HepG2 (cell line): ENCODE measurements at regions not wholly inside any gene's neighbourhood (a gene's known extent, or its start where the extent isn't known, plus 50 kb on each side); places are given as distances from the start of the nearest gene placed in this dataset.
"Not testable (repeated sequence)": the region's sequence is repeated elsewhere in the genome, so short reads cannot be mapped to it uniquely, and the experiment has no call there.

Source experiments
- ATAC-seq: fragments of 200-7000 bp; cut with Tn5 transposase; 3 replicates; pipeline ENCODE4 v1.9.1; 2020; ENCODE audit warnings: mild to moderate bottlenecking, moderate library complexity
- BruUV-seq: library from RNA; stranded (reverse); fragments of 400-500 nt; replicated peaks from 2 replicates; lab custom pipeline; 2021; lab: Mats Ljungman, UMichigan
- CTCF ChIA-PET: fragments of 300-600 bp; formaldehyde crosslinking; extraction: SDS; loops from one replicate; lab custom pipeline; 2021; ENCODE audit warnings: low total read pairs, inconsistent platforms, low intra/inter-chr PET ratio; lab: Yijun Ruan, JAX
- POLR2A ChIA-PET: fragments of 350-600 bp; sonication (Branson Sonifier 250); formaldehyde crosslinking; loops from one replicate; lab custom pipeline; 2020; ENCODE audit warnings: antibody characterized with exemption, inconsistent platforms; lab: Yijun Ruan, JAX
- DNase-seq: peaks from one replicate; pipeline ENCODE4 v3.0.0-alpha.2; 2015; ENCODE audit warnings: low spot score
- FAIRE-seq: peaks from 3 replicates; lab custom pipeline; 2011; peaks lifted over from hg19 to GRCh38; lab: Jason Lieb, UNC
- H2AFZ ChIP-seq: one replicate; pipeline ENCODE4 v1.6.1; 2011; ENCODE audit warnings: low read length, inconsistent platforms
- H3K27ac ChIP-seq: fragments of 300-600 bp; 3 replicates; pipeline ENCODE4 v1.8.0; 2011; ENCODE audit warnings: mixed run types, mild to moderate bottlenecking, mixed read lengths, low read length, inconsistent platforms; ENCODE audit not compliant: insufficient read depth; ENCODE audit errors: extremely low read length
- H3K27me3 ChIP-seq, 2 experiments: fragments of 200-600 bp in 1 of 2; 2 replicates in 1 of 2; 3 replicates in 1 of 2; pipeline versions ENCODE4 v1.6.0 to v1.8.0; 2011; ENCODE audit warnings: low read length in 2 of 2, mild to moderate bottlenecking in 2 of 2, moderate library complexity in 2 of 2, inconsistent platforms in 1 of 2; ENCODE audit not compliant: insufficient read depth in 2 of 2, control insufficient read depth in 1 of 2
- H3K36me3 ChIP-seq, 2 experiments: fragments of 200-600 bp in 1 of 2; replicated peaks in 1 of 2; 2 replicates in 1 of 2; 3 replicates in 1 of 2; pipeline versions ENCODE4 v1.5.1 to v1.8.0; 2011; ENCODE audit warnings: low read length in 2 of 2, inconsistent platforms in 1 of 2; ENCODE audit not compliant: insufficient read depth in 2 of 2, control insufficient read depth in 1 of 2
- H3K4me1 ChIP-seq: 2 replicates; pipeline ENCODE4 v1.5.1; 2012; ENCODE audit warnings: low read length, inconsistent platforms; ENCODE audit not compliant: insufficient read depth
- H3K4me2 ChIP-seq: 2 replicates; pipeline ENCODE4 v1.6.0; 2011; ENCODE audit warnings: low read depth, low read length, inconsistent platforms
- H3K4me3 ChIP-seq, 3 experiments: fragments of 200-600 bp in 1 of 3; sonication (generic), shearing (Covaris generic) in 1 of 3; replicated peaks in 1 of 3; 2 replicates each; pipeline ENCODE4 v1.5.1; 2011 to 2016; ENCODE audit warnings: low read length in 3 of 3, inconsistent platforms in 2 of 3, low read depth in 2 of 3, mild to moderate bottlenecking in 2 of 3, control low read depth in 1 of 3, mixed read lengths in 1 of 3; ENCODE audit not compliant: insufficient read depth in 1 of 3
- H3K79me2 ChIP-seq: one replicate; pipeline ENCODE4 v1.6.1; 2011; ENCODE audit warnings: low read length, inconsistent platforms; ENCODE audit not compliant: insufficient read depth
- H3K9ac ChIP-seq: 2 replicates; pipeline ENCODE4 v1.6.0; 2011; ENCODE audit warnings: mild to moderate bottlenecking, low read depth, low read length, inconsistent platforms; ENCODE audit not compliant: insufficient read depth
- H3K9me3 ChIP-seq: 2 replicates; pipeline ENCODE4 v1.5.1; 2012; ENCODE audit warnings: mild to moderate bottlenecking, low read length
- H4K20me1 ChIP-seq: 2 replicates; pipeline ENCODE4 v1.6.0; 2011; ENCODE audit warnings: inconsistent platforms, mild to moderate bottlenecking, low read length, moderate library complexity; ENCODE audit not compliant: insufficient read depth
- CENPX ChIP-seq: sonication (generic); formaldehyde crosslinking; IDR thresholded peaks from 2 replicates; pipeline ENCODE4 v1.9.0; 2021; ENCODE audit warnings: mild to moderate bottlenecking, missing genetic modification reagents, moderate library complexity
- ELF3 ChIP-seq: IDR thresholded peaks from 2 replicates; pipeline ENCODE4 v1.6.1; 2016; ENCODE audit warnings: missing genetic modification reagents, missing compliant biosample characterization
- HOXA3 ChIP-seq: sonication (generic); formaldehyde crosslinking; IDR thresholded peaks from 2 replicates; pipeline ENCODE4 v1.5.0; 2020; ENCODE audit warnings: missing genetic modification reagents
- PHF5A ChIP-seq: IDR thresholded peaks from one replicate; pipeline ENCODE4 v1.6.1; 2018; ENCODE audit warnings: low read depth, missing genetic modification reagents; ENCODE audit not compliant: unreplicated experiment
- PRPF4 ChIP-seq: fragments of 200-400 bp; formaldehyde crosslinking; IDR thresholded peaks from 2 replicates; pipeline ENCODE4 v1.6.1; 2016; ENCODE audit warnings: low read length, low read depth; ENCODE audit not compliant: poor library complexity, severe bottlenecking
- REL ChIP-seq: sonication (generic); formaldehyde crosslinking; conservative IDR thresholded peaks from 2 replicates; pipeline ENCODE4 v1.8.0; 2022; ENCODE audit warnings: mild to moderate bottlenecking, missing genetic modification reagents, moderate library complexity
- SNAPC2 ChIP-seq: sonication (generic); formaldehyde crosslinking; IDR thresholded peaks from 2 replicates; pipeline ENCODE4 v1.8.1; 2022; ENCODE audit warnings: mild to moderate bottlenecking, missing genetic modification reagents
- TAF1 ChIP-seq: sonication (generic); formaldehyde crosslinking; IDR thresholded peaks from 2 replicates; pipeline ENCODE4 v1.4.0; 2020; ENCODE audit warnings: missing genetic modification reagents
- TSC22D2 ChIP-seq: sonication (generic); formaldehyde crosslinking; IDR thresholded peaks from 2 replicates; pipeline ENCODE4 v1.5.1; 2020; ENCODE audit warnings: missing genetic modification reagents, mild to moderate bottlenecking, borderline replicate concordance
- ZNF101 ChIP-seq: sonication (generic); formaldehyde crosslinking; IDR thresholded peaks from 2 replicates; pipeline ENCODE4 v1.4.0; 2020; ENCODE audit warnings: mild to moderate bottlenecking, low read depth, missing genetic modification reagents, borderline replicate concordance
- ZNF143 ChIP-seq: sonication (generic); formaldehyde crosslinking; IDR thresholded peaks from 2 replicates; pipeline ENCODE4 v1.4.0; 2020; ENCODE audit warnings: missing genetic modification reagents
- ZNF326 ChIP-seq: sonication (generic); formaldehyde crosslinking; IDR thresholded peaks from 2 replicates; pipeline ENCODE4 v1.4.0; 2020; ENCODE audit warnings: missing genetic modification reagents, borderline replicate concordance
- ZNF446 ChIP-seq: sonication (generic); formaldehyde crosslinking; IDR thresholded peaks from 2 replicates; pipeline ENCODE4 v1.5.0; 2020; ENCODE audit warnings: mild to moderate bottlenecking, missing genetic modification reagents
- ZNF556 ChIP-seq: sonication (generic); formaldehyde crosslinking; IDR thresholded peaks from 2 replicates; pipeline ENCODE4 v1.4.0; 2020; ENCODE audit warnings: mild to moderate bottlenecking, missing genetic modification reagents, borderline replicate concordance
- ZNF615 ChIP-seq: sonication (generic); formaldehyde crosslinking; IDR thresholded peaks from 2 replicates; pipeline ENCODE4 v1.5.0; 2020; ENCODE audit warnings: mild to moderate bottlenecking, missing genetic modification reagents, borderline replicate concordance
- ZSCAN31 ChIP-seq: sonication (generic); formaldehyde crosslinking; IDR thresholded peaks from 2 replicates; pipeline ENCODE4 v1.5.0; 2020; ENCODE audit warnings: low read depth, mild to moderate bottlenecking, missing genetic modification reagents
- WGBS: methylation state at CpG from one replicate; pipeline ENCODE4 v1.1.6; 2017; ENCODE audit warnings: low lambda C conversion rate; 5-methylcytosine and 5-hydroxymethylcytosine counted together
- in situ Hi-C: cut with HindIII; loops from 2 replicates; pipeline ENCODE4 v1.10.0; 2017; ENCODE audit warnings: low pct_unique_long_range_greater_than_20kb; ENCODE audit not compliant: extremely low pct_ligation_motif_present
- intact Hi-C: fragments of 100-400 bp; cut with micrococcal nuclease; formaldehyde crosslinking; loops from one replicate; pipeline ENCODE4 v1.10.0; 2022; ENCODE audit not compliant: unreplicated experiment
- TF ChIP-seq, protein P1 (sequence below): sonication (generic); formaldehyde crosslinking; IDR thresholded peaks from 2 replicates; pipeline ENCODE4 v1.4.0; 2020; ENCODE audit warnings: missing genetic modification reagents, borderline replicate concordance
- TF ChIP-seq, protein P2 (sequence below): sonication (generic); formaldehyde crosslinking; IDR thresholded peaks from 2 replicates; pipeline ENCODE4 v1.5.0; 2020; ENCODE audit warnings: mild to moderate bottlenecking, missing genetic modification reagents

GRCh38 chr5:50905996-50906570 lies 239.6 kb downstream of the PARP8 start:
- in situ Hi-C loops (no loop called here), intact Hi-C loops (no loop called here)
- Histone ChIP-seq H3K4me1 (no peaks in the 10 kb centered on the region), H3K4me2 (no peak overlapping the region), H4K20me1 (no peaks in the 10 kb centered on the region), H3K4me3 (no peak overlapping the region), H3K36me3 (no peaks in the 10 kb centered on the region)
- POLR2A ChIA-PET: no interaction called here
- WGBS: 0% methylated on average over 2 of the region's 2 CpGs
- CTCF ChIA-PET: no interaction called here
- no peak for FAIRE-seq
- TF ChIP-seq ZNF556 (CRISPR knock-in tag): no peak
- TF ChIP-seq PHF5A: no peak
- no peak for TF ChIP-seq REL (CRISPR knock-in tag)
- no peak for TF ChIP-seq ELF3 (CRISPR knock-in tag)
- TF ChIP-seq SNAPC2: no peak
- TF ChIP-seq, protein P1, sequence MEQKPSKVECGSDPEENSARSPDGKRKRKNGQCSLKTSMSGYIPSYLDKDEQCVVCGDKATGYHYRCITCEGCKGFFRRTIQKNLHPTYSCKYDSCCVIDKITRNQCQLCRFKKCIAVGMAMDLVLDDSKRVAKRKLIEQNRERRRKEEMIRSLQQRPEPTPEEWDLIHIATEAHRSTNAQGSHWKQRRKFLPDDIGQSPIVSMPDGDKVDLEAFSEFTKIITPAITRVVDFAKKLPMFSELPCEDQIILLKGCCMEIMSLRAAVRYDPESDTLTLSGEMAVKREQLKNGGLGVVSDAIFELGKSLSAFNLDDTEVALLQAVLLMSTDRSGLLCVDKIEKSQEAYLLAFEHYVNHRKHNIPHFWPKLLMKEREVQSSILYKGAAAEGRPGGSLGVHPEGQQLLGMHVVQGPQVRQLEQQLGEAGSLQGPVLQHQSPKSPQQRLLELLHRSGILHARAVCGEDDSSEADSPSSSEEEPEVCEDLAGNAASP (CRISPR knock-in tag): no peak
- TF ChIP-seq, protein P2, sequence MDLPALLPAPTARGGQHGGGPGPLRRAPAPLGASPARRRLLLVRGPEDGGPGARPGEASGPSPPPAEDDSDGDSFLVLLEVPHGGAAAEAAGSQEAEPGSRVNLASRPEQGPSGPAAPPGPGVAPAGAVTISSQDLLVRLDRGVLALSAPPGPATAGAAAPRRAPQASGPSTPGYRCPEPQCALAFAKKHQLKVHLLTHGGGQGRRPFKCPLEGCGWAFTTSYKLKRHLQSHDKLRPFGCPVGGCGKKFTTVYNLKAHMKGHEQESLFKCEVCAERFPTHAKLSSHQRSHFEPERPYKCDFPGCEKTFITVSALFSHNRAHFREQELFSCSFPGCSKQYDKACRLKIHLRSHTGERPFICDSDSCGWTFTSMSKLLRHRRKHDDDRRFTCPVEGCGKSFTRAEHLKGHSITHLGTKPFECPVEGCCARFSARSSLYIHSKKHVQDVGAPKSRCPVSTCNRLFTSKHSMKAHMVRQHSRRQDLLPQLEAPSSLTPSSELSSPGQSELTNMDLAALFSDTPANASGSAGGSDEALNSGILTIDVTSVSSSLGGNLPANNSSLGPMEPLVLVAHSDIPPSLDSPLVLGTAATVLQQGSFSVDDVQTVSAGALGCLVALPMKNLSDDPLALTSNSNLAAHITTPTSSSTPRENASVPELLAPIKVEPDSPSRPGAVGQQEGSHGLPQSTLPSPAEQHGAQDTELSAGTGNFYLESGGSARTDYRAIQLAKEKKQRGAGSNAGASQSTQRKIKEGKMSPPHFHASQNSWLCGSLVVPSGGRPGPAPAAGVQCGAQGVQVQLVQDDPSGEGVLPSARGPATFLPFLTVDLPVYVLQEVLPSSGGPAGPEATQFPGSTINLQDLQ (CRISPR knock-in tag): no peak
- TF ChIP-seq TSC22D2 (CRISPR knock-in tag): no peak
- no peak for TF ChIP-seq ZNF615
- no peak for TF ChIP-seq CENPX (CRISPR knock-in tag)
- TF ChIP-seq ZNF446 (CRISPR knock-in tag): no peak
- TF ChIP-seq ZSCAN31 (CRISPR knock-in tag): no peak
- TF ChIP-seq ZNF101 (CRISPR knock-in tag): no peak
- no peak for TF ChIP-seq PRPF4
- no peak for TF ChIP-seq ZNF326 (CRISPR knock-in tag)
- no peak for TF ChIP-seq TAF1
- TF ChIP-seq HOXA3 (CRISPR knock-in tag): no peak
- no peak for TF ChIP-seq ZNF143 (CRISPR knock-in tag)
- TF ChIP-seq, all 625 proteins: peak for 0
- Histone ChIP-seq H3K9me3 (no peaks in the 10 kb centered on the region), H3K9ac (no peak overlapping the region), H2AFZ (no peak overlapping the region), H3K27me3 (no peaks in the 10 kb centered on the region), H3K27ac (no peak overlapping the region), H3K79me2 (no peaks in the 10 kb centered on the region)
- ATAC-seq (no peak), DNase-seq (no peak)
- no TSS peak for BruUV-seq

DNA sequence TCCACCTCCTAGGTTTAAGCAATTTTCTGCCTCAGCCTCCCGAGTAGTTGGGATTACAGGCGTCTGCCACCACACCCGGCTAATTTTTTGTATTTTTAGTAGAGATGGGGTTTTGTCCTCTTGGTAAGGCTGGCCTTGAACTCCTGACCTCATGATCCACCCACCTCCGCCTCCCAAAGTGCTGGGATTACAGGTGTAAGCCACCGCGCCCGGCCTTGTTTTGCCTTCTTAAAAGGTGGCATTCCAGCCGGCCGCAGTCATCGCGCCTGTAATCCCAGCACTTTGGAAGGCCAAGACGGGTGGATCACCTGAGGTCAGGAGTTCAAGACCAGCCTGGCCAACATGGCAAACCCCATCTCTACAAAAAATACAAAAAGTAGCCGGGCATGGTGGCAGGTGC lies 253.7 kb downstream of the PARP8 start:
- BruUV-seq, CTCF ChIA-PET, H2AFZ ChIP-seq, ATAC-seq, intact Hi-C loops, H3K9me3 ChIP-seq, POLR2A ChIA-PET, H3K79me2 ChIP-seq, FAIRE-seq, H4K20me1 ChIP-seq, H3K4me1 ChIP-seq, H3K4me3 ChIP-seq, DNase-seq, H3K27me3 ChIP-seq, in situ Hi-C loops, H3K27ac ChIP-seq, H3K9ac ChIP-seq, H3K4me2 ChIP-seq, H3K36me3 ChIP-seq: not testable (repeated sequence)
- 54% methylated on average over 13 of the region's 13 CpGs for WGBS
